LNCAP (cell line): ENCODE measurements at regions not wholly inside any gene's neighbourhood (a gene's known extent, or its start where the extent isn't known, plus 50 kb on each side); places are given as distances from the start of the nearest gene placed in this dataset.

ENCODE experiments used
- TF ChIP-seq, protein P1 (sequence below): fragments of 450-650 bp; IDR thresholded peaks from 2 replicates; pipeline ENCODE4 v1.5.1; 2017; ENCODE audit warnings: mild to moderate bottlenecking

DNA sequence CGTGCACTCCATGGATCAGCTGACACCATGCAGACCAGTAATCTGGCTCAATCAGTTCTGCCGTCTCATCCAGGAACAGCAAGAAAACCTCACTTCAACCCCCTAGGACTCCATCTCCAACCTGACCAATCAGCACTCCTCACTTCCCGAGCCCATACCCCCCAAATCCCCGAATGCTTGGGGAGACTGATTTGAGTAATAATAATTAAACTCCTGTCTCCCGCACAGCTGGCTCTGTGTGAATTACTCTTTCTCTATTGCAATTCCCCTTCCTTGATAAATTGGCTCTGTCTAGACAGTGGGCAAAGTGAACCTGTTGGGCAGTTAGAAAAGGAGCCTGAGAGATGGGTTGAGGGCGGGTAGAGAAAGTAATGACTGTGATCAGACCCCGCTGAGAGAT, 320.0 kb downstream of the HAPSTR1 start:
- TF ChIP-seq, protein P1, sequence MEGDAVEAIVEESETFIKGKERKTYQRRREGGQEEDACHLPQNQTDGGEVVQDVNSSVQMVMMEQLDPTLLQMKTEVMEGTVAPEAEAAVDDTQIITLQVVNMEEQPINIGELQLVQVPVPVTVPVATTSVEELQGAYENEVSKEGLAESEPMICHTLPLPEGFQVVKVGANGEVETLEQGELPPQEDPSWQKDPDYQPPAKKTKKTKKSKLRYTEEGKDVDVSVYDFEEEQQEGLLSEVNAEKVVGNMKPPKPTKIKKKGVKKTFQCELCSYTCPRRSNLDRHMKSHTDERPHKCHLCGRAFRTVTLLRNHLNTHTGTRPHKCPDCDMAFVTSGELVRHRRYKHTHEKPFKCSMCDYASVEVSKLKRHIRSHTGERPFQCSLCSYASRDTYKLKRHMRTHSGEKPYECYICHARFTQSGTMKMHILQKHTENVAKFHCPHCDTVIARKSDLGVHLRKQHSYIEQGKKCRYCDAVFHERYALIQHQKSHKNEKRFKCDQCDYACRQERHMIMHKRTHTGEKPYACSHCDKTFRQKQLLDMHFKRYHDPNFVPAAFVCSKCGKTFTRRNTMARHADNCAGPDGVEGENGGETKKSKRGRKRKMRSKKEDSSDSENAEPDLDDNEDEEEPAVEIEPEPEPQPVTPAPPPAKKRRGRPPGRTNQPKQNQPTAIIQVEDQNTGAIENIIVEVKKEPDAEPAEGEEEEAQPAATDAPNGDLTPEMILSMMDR, result no peak

DNA sequence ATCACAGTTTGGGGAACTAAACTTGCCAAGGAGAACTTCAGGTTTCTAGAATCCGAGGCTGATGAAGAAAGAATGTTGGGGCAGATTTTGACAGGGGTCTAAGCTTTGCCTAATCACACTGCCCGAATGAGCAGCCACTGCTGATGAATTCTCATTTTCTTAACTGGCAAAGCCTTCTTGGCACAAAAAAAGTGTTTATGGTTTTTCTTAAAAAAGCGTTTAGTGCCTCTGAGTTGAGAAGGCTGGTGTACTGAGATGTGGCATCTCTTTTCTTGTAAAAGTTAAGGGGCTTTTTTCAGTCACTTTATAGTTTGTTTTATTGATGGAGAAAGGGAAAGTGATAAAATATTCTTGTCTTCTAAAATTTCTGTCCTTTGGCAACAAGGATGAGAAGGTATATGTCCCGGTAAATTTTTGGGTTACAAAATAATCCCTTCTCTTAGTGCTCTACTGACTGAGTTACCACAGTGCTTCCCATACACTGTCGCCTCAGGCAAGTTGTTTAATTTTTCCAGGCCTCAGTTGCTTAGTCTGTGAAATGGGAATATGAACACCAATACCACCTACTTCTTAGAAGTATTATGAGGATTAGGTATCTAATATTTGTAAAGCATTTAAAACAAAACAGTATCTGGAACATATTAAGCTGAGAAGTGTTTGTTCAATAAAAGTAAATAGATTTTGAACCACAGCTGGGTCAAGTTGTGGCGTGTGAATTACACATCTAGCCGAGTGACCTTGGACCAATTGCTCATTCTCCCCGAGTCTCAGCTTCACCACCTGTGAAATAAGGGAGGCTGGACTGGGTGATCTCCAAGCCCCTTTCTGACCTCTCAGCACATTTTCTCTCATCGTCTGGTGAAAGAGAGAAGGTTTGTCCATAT, 320.8 kb downstream of the HAPSTR1 start:
- TF ChIP-seq, protein P1, result no peak

DNA sequence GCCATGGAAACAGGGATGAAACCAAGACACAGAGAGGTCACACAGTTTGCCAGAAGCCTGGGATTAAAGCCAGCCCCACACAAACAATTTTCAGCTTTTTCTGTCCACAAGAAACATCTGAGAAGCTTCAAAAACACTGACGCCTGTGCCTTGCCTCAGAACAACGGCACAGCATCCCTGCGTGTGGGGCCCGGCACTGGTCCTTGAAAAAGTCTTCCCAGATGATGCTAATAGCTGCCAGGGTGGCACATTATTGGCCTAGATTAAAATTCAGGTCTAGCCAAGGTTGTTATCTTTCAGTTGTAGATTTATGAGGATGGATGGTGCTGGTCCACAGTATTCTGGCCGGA, 321.4 kb downstream of the HAPSTR1 start:
- TF ChIP-seq, protein P1, result no peak

DNA sequence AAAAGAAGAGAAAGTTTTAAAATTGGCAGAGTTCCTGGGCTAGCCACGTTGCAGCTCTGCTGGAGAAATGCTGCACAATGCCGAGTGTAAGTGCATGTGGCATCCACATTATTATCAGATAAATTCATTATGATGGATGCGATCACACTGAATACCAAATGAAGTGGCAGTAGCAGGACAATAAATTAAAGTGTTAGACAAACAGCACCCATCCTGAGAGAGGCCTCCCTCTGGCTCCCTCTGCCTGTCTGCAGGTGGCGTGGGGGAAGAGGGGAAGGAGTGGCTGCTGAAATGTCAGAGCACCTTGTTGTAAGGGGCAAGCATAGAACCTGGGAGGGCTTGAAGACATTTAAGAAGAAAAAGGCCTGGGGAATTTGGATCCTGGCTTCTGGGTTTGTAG, 324.1 kb downstream of the HAPSTR1 start:
- TF ChIP-seq, protein P1, result no peak

DNA sequence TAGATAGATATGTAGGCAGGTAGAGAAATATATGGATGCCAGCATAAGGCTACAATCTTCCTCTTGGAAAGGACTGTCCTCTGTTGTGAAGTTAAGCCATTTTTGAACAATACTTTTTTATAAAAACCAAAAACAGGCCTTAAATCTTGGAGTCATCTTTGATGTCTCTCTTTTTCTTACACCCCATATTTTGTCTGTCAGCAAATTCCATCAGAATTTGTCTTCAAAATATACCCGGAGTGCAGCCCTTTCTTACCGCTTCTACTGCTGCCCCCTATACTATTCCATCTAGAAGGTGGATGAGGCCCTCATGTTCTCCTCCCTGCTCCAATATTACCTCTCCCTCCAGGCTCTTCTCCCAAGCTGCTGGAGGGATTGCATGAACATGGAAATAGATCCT, 326.5 kb downstream of the HAPSTR1 start:
- TF ChIP-seq, protein P1, result no peak

DNA sequence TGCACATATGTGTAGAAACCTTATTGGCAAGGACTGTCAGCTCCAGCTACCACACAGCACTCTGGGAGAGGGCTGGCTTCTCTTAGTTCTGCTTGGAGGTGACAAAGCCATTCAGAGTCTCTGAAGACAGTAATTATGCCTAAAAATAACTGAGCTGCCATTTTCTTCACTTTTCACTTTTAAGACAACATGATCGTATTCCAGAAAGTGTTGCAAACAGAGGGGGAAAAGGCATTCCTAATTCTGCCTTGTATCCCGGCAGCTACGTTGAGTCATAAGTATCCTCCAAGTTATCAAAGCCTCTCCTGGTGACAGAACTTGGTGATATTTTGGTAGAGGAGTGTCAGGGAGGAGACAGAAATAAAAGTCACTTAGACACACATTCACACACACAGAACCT, 327.7 kb downstream of the HAPSTR1 start:
- TF ChIP-seq, protein P1, result no peak

DNA sequence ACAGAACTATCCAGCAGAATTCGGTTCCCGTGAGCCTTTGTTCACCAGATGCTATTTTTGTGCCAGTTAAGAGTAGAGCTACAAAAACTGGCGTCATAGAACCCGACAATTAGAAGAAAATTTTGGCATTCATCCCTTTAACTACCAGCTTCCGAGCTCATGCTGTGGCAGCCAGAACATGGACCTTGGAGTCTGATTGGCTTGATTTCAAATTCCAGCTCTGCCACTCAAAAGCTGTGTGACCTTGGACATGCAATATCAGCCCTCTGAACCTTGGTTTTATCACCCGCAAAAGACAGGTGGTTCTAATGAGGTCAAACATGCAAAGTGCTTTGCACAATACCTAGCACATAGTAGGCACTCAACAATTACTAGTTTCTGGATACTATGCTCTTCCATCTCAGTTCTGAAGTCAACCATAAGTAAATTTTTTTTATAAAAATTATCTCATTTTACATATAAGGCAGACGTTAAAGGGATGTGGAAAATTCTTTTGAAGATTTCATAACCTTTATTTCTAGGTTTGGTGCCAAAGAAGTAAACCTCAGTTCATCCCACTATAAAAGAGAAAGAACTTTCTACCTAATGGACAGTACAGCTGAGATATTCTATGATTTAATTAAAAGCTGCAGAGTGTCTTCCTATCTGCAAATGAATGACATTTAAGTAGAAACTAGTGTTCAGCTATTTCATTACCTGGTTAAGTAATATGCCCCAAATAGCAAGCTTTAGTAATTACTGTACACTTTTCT, 331.5 kb downstream of the HAPSTR1 start:
- TF ChIP-seq, protein P1, result no peak
